ENCODE measurements at regions not wholly inside any gene's neighbourhood (a gene's known extent, or its start where the extent isn't known, plus 50 kb on each side); places are given as distances from the start of the nearest gene placed in this dataset.

- intact Hi-C loops (cut with DNase I; ENCODE audit: low total_unique reads) = no loop called here
- H3K9me3 ChIP-seq = no peaks in the 10 kb centered on the region
- H3K36me3 ChIP-seq = no peaks in the 10 kb centered on the region
- TF ChIP-seq CTCF (IDR thresholded peaks at IDR 0.05) (no peak), POLR2AphosphoS5 (IDR thresholded peaks at IDR 0.05) (no peak), POLR2A (IDR thresholded peaks at IDR 0.05) (no peak)
- H3K4me3 ChIP-seq = no peak overlapping the region
- no peak for DNase-seq (ENCODE audit: low spot score in 2 of 2)
- peaks cover 0 to 6% of the 10 kb centered on the region in 2 donors for H3K27me3 ChIP-seq
- H3K4me1 ChIP-seq = no peaks in the 10 kb centered on the region
- H3K27ac ChIP-seq = no peak overlapping the region
Observed at GRCh38 chr17:77636835-77637817, 321.4 kb upstream of the TNRC6C start.

- no peaks in the 10 kb centered on the region for H3K4me1 ChIP-seq
- no peak for DNase-seq (ENCODE audit: low spot score in 2 of 2)
- TF ChIP-seq POLR2A (IDR thresholded peaks at IDR 0.05) = no peak
- no peak for TF ChIP-seq CTCF (IDR thresholded peaks at IDR 0.05)
- no peak for TF ChIP-seq POLR2AphosphoS5 (IDR thresholded peaks at IDR 0.05)
- H3K4me3 ChIP-seq = no peak overlapping the region
- no peaks in the 10 kb centered on the region for H3K36me3 ChIP-seq
- no peak overlapping the region for H3K27ac ChIP-seq
- H3K27me3 ChIP-seq = peaks cover 0 to 6% of the 10 kb centered on the region in 2 donors
- intact Hi-C loops (cut with DNase I; ENCODE audit: low total_unique reads) = no loop called here
- H3K9me3 ChIP-seq = no peaks in the 10 kb centered on the region
Observed at GRCh38 chr17:77637818-77638575, 320.5 kb upstream of the TNRC6C start.

DNA sequence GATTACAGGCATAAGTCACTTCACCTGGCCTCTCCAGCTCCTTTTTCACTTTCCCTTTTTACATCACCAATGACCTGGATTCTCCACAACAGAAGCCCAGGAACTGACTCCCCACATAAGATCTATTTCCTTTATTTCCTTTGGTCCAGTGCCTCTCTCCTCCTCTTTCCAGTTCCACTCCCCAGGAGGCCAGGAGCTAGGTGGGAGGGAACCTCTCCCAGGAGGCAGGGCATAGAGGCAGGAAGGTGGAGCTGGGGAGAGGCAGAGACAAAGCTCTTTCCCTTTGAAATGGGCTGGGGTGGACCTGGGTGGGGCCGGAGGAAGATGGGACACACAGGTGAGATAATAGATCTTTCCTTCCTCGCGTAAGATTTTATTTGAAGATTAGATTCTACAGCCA, 318.3 kb upstream of the TNRC6C start:
- TF ChIP-seq POLR2AphosphoS5 (IDR thresholded peaks at IDR 0.05) = no peak
- no peak for TF ChIP-seq POLR2A (IDR thresholded peaks at IDR 0.05)
- no peak for TF ChIP-seq CTCF (IDR thresholded peaks at IDR 0.05)
- Histone ChIP-seq H3K4me1 (no peaks in the 10 kb centered on the region), H3K36me3 (no peaks in the 10 kb centered on the region), H3K27ac (no peak overlapping the region), H3K27me3 (peaks cover 0 to 6% of the 10 kb centered on the region in 2 donors), H3K4me3 (no peak overlapping the region), H3K9me3 (no peaks in the 10 kb centered on the region)
- no peak for DNase-seq (ENCODE audit: low spot score in 2 of 2)
- intact Hi-C loops (cut with DNase I; ENCODE audit: low total_unique reads) = no loop called here

DNA sequence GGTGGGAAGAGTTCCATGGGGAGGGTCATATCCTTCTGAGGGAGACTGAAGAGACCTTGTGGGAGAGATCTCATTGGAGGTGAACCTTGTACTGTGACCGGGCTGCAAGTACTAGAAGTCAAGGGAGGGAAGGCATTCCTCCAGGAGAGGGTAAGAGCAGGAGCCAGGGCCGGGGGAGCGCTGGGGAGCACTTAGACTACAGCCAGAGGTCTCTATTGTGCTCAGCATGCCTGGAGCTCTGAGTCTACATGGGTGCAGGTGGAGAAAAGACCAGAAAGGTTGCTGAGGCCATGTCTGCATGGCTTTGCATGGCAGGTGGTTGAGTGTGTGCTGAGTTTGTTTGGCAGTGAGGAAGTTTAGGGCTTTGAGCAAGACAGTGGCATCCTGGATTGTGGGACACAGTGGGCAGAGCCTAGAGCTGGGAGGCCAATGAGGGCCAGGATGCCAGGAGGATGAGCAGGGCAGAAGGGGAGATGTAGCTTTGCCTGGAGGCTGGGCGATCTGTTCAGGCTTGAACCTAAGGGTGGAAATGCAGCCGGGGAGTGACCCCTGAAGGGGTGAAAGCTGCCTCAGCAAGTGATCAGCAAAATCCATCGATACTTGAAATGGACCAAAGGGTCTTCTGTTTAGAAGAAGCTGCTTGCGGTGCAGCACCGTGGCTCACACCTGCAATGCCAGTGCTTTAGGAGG, 317.4 kb upstream of the TNRC6C start:
- intact Hi-C loops (cut with DNase I; ENCODE audit: low total_unique reads) = no loop called here
- TF ChIP-seq POLR2A (IDR thresholded peaks at IDR 0.05) = no peak
- no peak for TF ChIP-seq POLR2AphosphoS5 (IDR thresholded peaks at IDR 0.05)
- no peak for TF ChIP-seq CTCF (IDR thresholded peaks at IDR 0.05)
- no peak overlapping the region for H3K27ac ChIP-seq
- peaks cover 0 to 6% of the 10 kb centered on the region in 2 donors for H3K27me3 ChIP-seq
- no peaks in the 10 kb centered on the region for H3K4me1 ChIP-seq
- H3K4me3 ChIP-seq = no peak overlapping the region
- DNase-seq (ENCODE audit: low spot score in 2 of 2) = no peak
- no peaks in the 10 kb centered on the region for H3K36me3 ChIP-seq
- H3K9me3 ChIP-seq = no peaks in the 10 kb centered on the region

Measured in breast epithelium (tissue), 4 donors.